ENCODE measurements at regions not wholly inside any gene's neighbourhood (a gene's known extent, or its start where the extent isn't known, plus 50 kb on each side); places are given as distances from the start of the nearest gene placed in this dataset.
A peak's percentile ranks its signal among the peaks of the same experiment; 100 is the strongest.
"Not testable (repeated sequence)": the region's sequence is repeated elsewhere in the genome, so short reads cannot be mapped to it uniquely, and the experiment has no call there.

GRCh38 chr3:109678600-109678999, 341.3 kb upstream of the DPPA4 start:
- DNase-seq: no peak

GRCh38 chr3:109679664-109680063, 342.3 kb upstream of the DPPA4 start:
- no peak for DNase-seq

GRCh38 chr3:109683746-109684145, 346.4 kb upstream of the DPPA4 start:
- no peak for DNase-seq

- DNase-seq: peak in 1 of 2 experiments; percentile 3
Measured at GRCh38 chr3:109685084-109686079, 348.0 kb upstream of the DPPA4 start.

- no peak for DNase-seq
Measured at GRCh38 chr3:109687626-109688025, 350.3 kb upstream of the DPPA4 start.

GRCh38 chr3:109696932-109697331, 359.6 kb upstream of the DPPA4 start:
- no peak for DNase-seq

- no peak for DNase-seq
Measured at GRCh38 chr3:109702252-109702651, 364.9 kb upstream of the DPPA4 start.

- no peak for DNase-seq
Measured at GRCh38 chr3:109702976-109703375, 365.6 kb upstream of the DPPA4 start.

GRCh38 chr3:109705133-109705532, 367.8 kb upstream of the DPPA4 start:
- DNase-seq: not testable (repeated sequence)

GRCh38 chr3:109707617-109708016, 370.3 kb upstream of the DPPA4 start:
- DNase-seq: no peak

GRCh38 chr3:109713288-109713687, 375.9 kb upstream of the DPPA4 start:
- DNase-seq: no peak

GRCh38 chr3:109715707-109716106, 378.4 kb upstream of the DPPA4 start:
- DNase-seq: no peak

GRCh38 chr3:109718850-109719249, 381.5 kb upstream of the DPPA4 start:
- DNase-seq: no peak

- no peak for DNase-seq
Measured at GRCh38 chr3:109728861-109729494, 391.6 kb upstream of the DPPA4 start.

GRCh38 chr3:109731639-109732473, 394.5 kb upstream of the DPPA4 start:
- peak in 1 of 2 experiments; percentile 28 for DNase-seq

- no peak for DNase-seq
Measured at GRCh38 chr3:109743981-109744380, 406.6 kb upstream of the DPPA4 start.

GRCh38 chr3:109772520-109772919, 435.2 kb upstream of the DPPA4 start:
- DNase-seq: no peak

- DNase-seq: no peak
Measured at GRCh38 chr3:109774108-109774507, 436.8 kb upstream of the DPPA4 start.

GRCh38 chr3:109784285-109784684, 446.9 kb upstream of the DPPA4 start:
- DNase-seq: no peak

GRCh38 chr3:109784852-109785631, 447.7 kb upstream of the DPPA4 start:
- no peak for DNase-seq

GRCh38 chr3:109803274-109803673, 465.9 kb upstream of the DPPA4 start:
- DNase-seq: no peak

GRCh38 chr3:109804697-109805096, 467.4 kb upstream of the DPPA4 start:
- no peak for DNase-seq
